GM12878 (cell line): ENCODE measurements at regions not wholly inside any gene's neighbourhood (a gene's known extent, or its start where the extent isn't known, plus 50 kb on each side); places are given as distances from the start of the nearest gene placed in this dataset.

Experiments
- ATAC-seq: fragments of 200-7000 bp; cut with Tn5 transposase; 3 replicates; pipeline ENCODE4 v1.9.1; 2020; ENCODE audit warnings: mild to moderate bottlenecking, moderate library complexity
- BruUV-seq: library from RNA; stranded (reverse); fragments of 400-500 nt; replicated peaks from 2 replicates; lab custom pipeline; 2021; lab: Mats Ljungman, UMichigan
- CTCF ChIA-PET: fragments of 300-600 bp; sonication (Branson Sonifier 250); formaldehyde crosslinking; extraction: SDS; loops from one replicate; lab custom pipeline; 2021; ENCODE audit warnings: inconsistent platforms; lab: Yijun Ruan, JAX
- POLR2A ChIA-PET: fragments of 350-600 bp; formaldehyde crosslinking; extraction: SDS; loops from one replicate; lab custom pipeline; 2021; ENCODE audit warnings: inconsistent platforms; lab: Charles Lee
- RAD21 ChIA-PET: fragments of 300-600 bp; sonication (Branson Sonifier 250); formaldehyde crosslinking; loops from one replicate; lab custom pipeline; 2023; ENCODE audit warnings: antibody characterized with exemption; ENCODE audit not compliant: unreplicated experiment; lab: Charles Lee
- SMC1A ChIA-PET: fragments of 300-600 bp; sonication (Branson Sonifier 250); formaldehyde crosslinking; loops from one replicate; lab custom pipeline; 2023; ENCODE audit not compliant: unreplicated experiment, uncharacterized antibody; lab: Charles Lee
- DNase-seq: peaks from one replicate; pipeline ENCODE4 v3.0.0-alpha.2; 2011; ENCODE audit warnings: low read depth, low spot score
- FAIRE-seq: peaks from 3 replicates; lab custom pipeline; 2011; peaks lifted over from hg19 to GRCh38; lab: Jason Lieb, UNC
- H2AFZ ChIP-seq: 2 replicates; pipeline ENCODE4 v1.6.0; 2011; ENCODE audit warnings: low read depth, low read length, control low read depth; ENCODE audit not compliant: control insufficient read depth
- H3K27ac ChIP-seq: 2 replicates; pipeline ENCODE4 v1.5.1; 2011; ENCODE audit warnings: control low read depth; ENCODE audit not compliant: control insufficient read depth, insufficient read depth
- H3K27me3 ChIP-seq, 2 experiments: replicated peaks in 1 of 2; 2 replicates each; pipeline versions ENCODE4 v1.6.0 to v1.6.1; 2011; ENCODE audit warnings: low read length in 1 of 2; ENCODE audit not compliant: control insufficient read depth in 2 of 2, insufficient read depth in 2 of 2
- H3K36me3 ChIP-seq, 2 experiments: 2 replicates each; pipeline ENCODE4 v1.5.1; 2011; ENCODE audit warnings: low read length in 1 of 2; ENCODE audit not compliant: control insufficient read depth in 2 of 2, insufficient read depth in 2 of 2
- H3K4me1 ChIP-seq: 2 replicates; pipeline ENCODE4 v1.6.1; 2011; ENCODE audit warnings: mild to moderate bottlenecking, low read length, moderate library complexity, mixed read lengths; ENCODE audit not compliant: control insufficient read depth, insufficient read depth
- H3K4me2 ChIP-seq: 2 replicates; pipeline ENCODE4 v1.6.0; 2011; ENCODE audit warnings: control low read depth; ENCODE audit not compliant: control insufficient read depth, insufficient read depth
- H3K4me3 ChIP-seq: fragments of 200-600 bp; sonication (generic); 2 replicates; pipeline ENCODE4 v1.5.1; 2016
- H3K79me2 ChIP-seq: 2 replicates; pipeline ENCODE4 v1.6.0; 2011; ENCODE audit warnings: low read length; ENCODE audit not compliant: control insufficient read depth, insufficient read depth
- H3K9ac ChIP-seq: 2 replicates; pipeline ENCODE4 v1.8.0; 2011; ENCODE audit warnings: low read length, control low read depth, mixed read lengths; ENCODE audit not compliant: control insufficient read depth, insufficient read depth
- H3K9me3 ChIP-seq: replicated peaks from 3 replicates; pipeline ENCODE4 v1.5.1; 2011; ENCODE audit warnings: mild to moderate bottlenecking, low read length; ENCODE audit not compliant: control insufficient read depth, insufficient read depth
- H4K20me1 ChIP-seq: 2 replicates; pipeline ENCODE4 v1.6.0; 2011; ENCODE audit not compliant: control insufficient read depth, insufficient read depth
- ASH2L ChIP-seq: fragments of 300-600, 200-600 bp; sonication (generic); IDR thresholded peaks from 2 replicates; pipeline ENCODE4 v1.6.1; 2017; ENCODE audit warnings: low read depth, mild to moderate bottlenecking, borderline replicate concordance
- FOS ChIP-seq: IDR thresholded peaks from 3 replicates; pipeline ENCODE4 v1.6.1; 2011; ENCODE audit warnings: borderline replicate concordance; ENCODE audit not compliant: insufficient read length; ENCODE audit errors: extremely low read depth
- FOXK2 ChIP-seq: fragments of 450-650 bp; IDR thresholded peaks from 2 replicates; pipeline ENCODE4 v1.6.1; 2017; ENCODE audit warnings: mild to moderate bottlenecking, moderate library complexity
- IKZF2 ChIP-seq, 2 experiments: fragments of 450-650 bp; IDR thresholded peaks; 2 replicates each; pipeline ENCODE4 v1.6.1; 2017; ENCODE audit warnings: mild to moderate bottlenecking in 2 of 2, moderate library complexity in 2 of 2
- MTA3 ChIP-seq: IDR thresholded peaks from 2 replicates; pipeline ENCODE4 v1.6.1; 2012; ENCODE audit warnings: low read length, inconsistent platforms, borderline replicate concordance
- RELA ChIP-seq: fragments of 450-650 bp; IDR thresholded peaks from 2 replicates; pipeline ENCODE4 v1.8.0; 2014; ENCODE audit warnings: borderline replicate concordance; ENCODE audit not compliant: partially characterized antibody
- SUZ12 ChIP-seq: fragments of 200-600 bp; sonication (generic); IDR thresholded peaks from one replicate; pipeline ENCODE4 v1.6.1; 2018; ENCODE audit warnings: antibody characterized with exemption, mild to moderate bottlenecking; ENCODE audit not compliant: unreplicated experiment
- TARDBP ChIP-seq: IDR thresholded peaks from 2 replicates; pipeline ENCODE4 v1.6.1; 2016; ENCODE audit warnings: borderline replicate concordance
- ZBED1 ChIP-seq: IDR thresholded peaks from 2 replicates; pipeline ENCODE4 v1.6.1; 2016; ENCODE audit warnings: borderline replicate concordance
- whole genome bisulfite sequencing: methylation state at CpG from one replicate; pipeline ENCODE4 v1.1.6; 2016; ENCODE audit warnings: low lambda C conversion rate; ENCODE audit not compliant: insufficient replicate concordance, insufficient coverage; ENCODE audit errors: missing lambda C conversion rate; 5-methylcytosine and 5-hydroxymethylcytosine counted together
- in situ Hi-C: fragments of 300-500 bp; cut with MboI; formaldehyde crosslinking; loops from 9 replicates; pipeline ENCODE4 v1.14.3; 2018; ENCODE audit warnings: mixed read lengths
- intact Hi-C: fragments of 100-400 bp; cut with micrococcal nuclease; formaldehyde crosslinking; loops from one replicate; pipeline ENCODE4 v1.14.2; 2022; ENCODE audit not compliant: unreplicated experiment
- TF ChIP-seq, protein P1 (sequence below): IDR thresholded peaks from 2 replicates; pipeline ENCODE4 v1.6.1; 2012; ENCODE audit warnings: low read length, inconsistent platforms
- TF ChIP-seq, protein P2 (sequence below): fragments of 450-650 bp; formaldehyde crosslinking; IDR thresholded peaks from 2 replicates; pipeline ENCODE4 v1.4.0; 2020; ENCODE audit warnings: mild to moderate bottlenecking, moderate library complexity

DNA sequence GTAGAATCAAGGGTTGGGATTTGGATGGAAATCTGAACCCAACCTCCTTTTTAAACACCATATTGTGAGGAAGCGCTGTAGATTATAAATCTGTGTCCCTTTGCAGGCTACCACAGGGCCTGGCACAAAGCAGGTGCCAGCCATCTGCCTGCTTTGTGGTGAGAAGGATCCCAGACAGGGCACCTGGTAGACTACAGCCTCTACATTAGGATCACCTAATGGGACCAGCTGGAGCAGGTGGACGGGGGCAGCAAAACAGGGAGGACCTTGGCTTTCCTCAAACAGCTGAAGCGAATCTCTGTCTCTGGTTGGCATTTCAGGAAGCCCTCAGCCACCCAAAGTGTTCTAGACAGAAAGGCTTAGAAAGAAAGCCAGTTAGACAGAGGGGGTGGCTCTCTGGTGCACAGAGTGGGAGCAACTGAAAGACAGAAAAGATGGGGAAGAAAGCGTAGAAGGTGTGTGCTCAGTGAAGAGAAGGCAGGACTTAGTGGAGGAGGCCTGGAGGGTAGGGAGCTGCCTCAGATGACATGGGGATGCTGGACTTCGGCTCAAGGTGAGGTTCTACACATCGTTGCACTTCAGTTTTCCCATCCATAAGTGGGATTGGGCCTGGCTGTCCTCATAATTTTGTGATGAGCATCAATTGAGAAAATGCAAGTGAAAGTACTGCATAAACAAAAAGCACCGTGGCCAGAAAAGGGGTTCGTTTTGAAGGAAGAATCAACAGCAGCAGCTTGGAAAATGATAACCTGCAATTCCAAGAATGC, 350.8 kb downstream of the CYRIA start:
- in situ Hi-C loops = no loop called here
- WGBS = 13% methylated on average over 8 of the region's 8 CpGs
- ChIA-PET POLR2A (no interaction called here), CTCF (no interaction called here), SMC1A (no interaction called here), RAD21 (no interaction called here)
- no peaks in the 10 kb centered on the region for H3K4me1 ChIP-seq
- H3K27me3 ChIP-seq = no peaks in the 10 kb centered on the region; a peak in 1 of 4 replicates
- no peaks in the 10 kb centered on the region for H3K9me3 ChIP-seq
- ATAC-seq = no peak
- no peak overlapping the region for H3K4me2 ChIP-seq
- intact Hi-C loops = no loop called here
- H3K79me2 ChIP-seq = no peaks in the 10 kb centered on the region
- no peak overlapping the region for H3K4me3 ChIP-seq
- DNase-seq = no peak
- TF ChIP-seq, protein P1, sequence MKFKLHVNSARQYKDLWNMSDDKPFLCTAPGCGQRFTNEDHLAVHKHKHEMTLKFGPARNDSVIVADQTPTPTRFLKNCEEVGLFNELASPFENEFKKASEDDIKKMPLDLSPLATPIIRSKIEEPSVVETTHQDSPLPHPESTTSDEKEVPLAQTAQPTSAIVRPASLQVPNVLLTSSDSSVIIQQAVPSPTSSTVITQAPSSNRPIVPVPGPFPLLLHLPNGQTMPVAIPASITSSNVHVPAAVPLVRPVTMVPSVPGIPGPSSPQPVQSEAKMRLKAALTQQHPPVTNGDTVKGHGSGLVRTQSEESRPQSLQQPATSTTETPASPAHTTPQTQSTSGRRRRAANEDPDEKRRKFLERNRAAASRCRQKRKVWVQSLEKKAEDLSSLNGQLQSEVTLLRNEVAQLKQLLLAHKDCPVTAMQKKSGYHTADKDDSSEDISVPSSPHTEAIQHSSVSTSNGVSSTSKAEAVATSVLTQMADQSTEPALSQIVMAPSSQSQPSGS = no peak
- TF ChIP-seq MTA3 (no peak), ASH2L (no peak), TARDBP (no peak), IKZF2 (IDR thresholded peaks at IDR 0.05) (no peak), FOS (no peak), FOXK2 (no peak), RELA (no peak), ZBED1 (no peak), SUZ12 (no peak)
- TF ChIP-seq, protein P2, sequence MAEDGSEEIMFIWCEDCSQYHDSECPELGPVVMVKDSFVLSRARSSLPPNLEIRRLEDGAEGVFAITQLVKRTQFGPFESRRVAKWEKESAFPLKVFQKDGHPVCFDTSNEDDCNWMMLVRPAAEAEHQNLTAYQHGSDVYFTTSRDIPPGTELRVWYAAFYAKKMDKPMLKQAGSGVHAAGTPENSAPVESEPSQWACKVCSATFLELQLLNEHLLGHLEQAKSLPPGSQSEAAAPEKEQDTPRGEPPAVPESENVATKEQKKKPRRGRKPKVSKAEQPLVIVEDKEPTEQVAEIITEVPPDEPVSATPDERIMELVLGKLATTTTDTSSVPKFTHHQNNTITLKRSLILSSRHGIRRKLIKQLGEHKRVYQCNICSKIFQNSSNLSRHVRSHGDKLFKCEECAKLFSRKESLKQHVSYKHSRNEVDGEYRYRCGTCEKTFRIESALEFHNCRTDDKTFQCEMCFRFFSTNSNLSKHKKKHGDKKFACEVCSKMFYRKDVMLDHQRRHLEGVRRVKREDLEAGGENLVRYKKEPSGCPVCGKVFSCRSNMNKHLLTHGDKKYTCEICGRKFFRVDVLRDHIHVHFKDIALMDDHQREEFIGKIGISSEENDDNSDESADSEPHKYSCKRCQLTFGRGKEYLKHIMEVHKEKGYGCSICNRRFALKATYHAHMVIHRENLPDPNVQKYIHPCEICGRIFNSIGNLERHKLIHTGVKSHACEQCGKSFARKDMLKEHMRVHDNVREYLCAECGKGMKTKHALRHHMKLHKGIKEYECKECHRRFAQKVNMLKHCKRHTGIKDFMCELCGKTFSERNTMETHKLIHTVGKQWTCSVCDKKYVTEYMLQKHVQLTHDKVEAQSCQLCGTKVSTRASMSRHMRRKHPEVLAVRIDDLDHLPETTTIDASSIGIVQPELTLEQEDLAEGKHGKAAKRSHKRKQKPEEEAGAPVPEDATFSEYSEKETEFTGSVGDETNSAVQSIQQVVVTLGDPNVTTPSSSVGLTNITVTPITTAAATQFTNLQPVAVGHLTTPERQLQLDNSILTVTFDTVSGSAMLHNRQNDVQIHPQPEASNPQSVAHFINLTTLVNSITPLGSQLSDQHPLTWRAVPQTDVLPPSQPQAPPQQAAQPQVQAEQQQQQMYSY (CRISPR knock-in tag) = no peak
- no peaks in the 10 kb centered on the region for H3K36me3 ChIP-seq
- FAIRE-seq = no peak
- no peak overlapping the region for H3K27ac ChIP-seq
- H4K20me1 ChIP-seq = no peaks in the 10 kb centered on the region; the same call in 1 of the 2 replicates
- H2AFZ ChIP-seq = no peak overlapping the region
- H3K9ac ChIP-seq = no peak overlapping the region
- no TSS peak for BruUV-seq
